Keratinocyte (primary cell): ENCODE measurements at regions not wholly inside any gene's neighbourhood (a gene's known extent, or its start where the extent isn't known, plus 50 kb on each side); places are given as distances from the start of the nearest gene placed in this dataset.

Experiments
- EZH2 ChIP-seq: IDR thresholded peaks from one replicate; pipeline ENCODE4 v1.6.1; 2012; ENCODE audit warnings: inconsistent platforms, mild to moderate bottlenecking, low read length, moderate library complexity
- TF ChIP-seq, protein P1 (sequence below), 3 experiments: IDR thresholded peaks in 1 of 3; conservative IDR thresholded peaks in 1 of 3; optimal IDR thresholded peaks in 1 of 3; 2 replicates in 2 of 3; 3 replicates in 1 of 3; pipeline versions ENCODE3 to v1.5.1; 2011; ENCODE audit warnings: low read length in 3 of 3, mild to moderate bottlenecking in 3 of 3, moderate library complexity in 2 of 3, control low read depth in 1 of 3, inconsistent platforms in 1 of 3; ENCODE audit not compliant: insufficient read depth in 2 of 3; ENCODE audit errors: extremely low read depth in 1 of 3

DNA sequence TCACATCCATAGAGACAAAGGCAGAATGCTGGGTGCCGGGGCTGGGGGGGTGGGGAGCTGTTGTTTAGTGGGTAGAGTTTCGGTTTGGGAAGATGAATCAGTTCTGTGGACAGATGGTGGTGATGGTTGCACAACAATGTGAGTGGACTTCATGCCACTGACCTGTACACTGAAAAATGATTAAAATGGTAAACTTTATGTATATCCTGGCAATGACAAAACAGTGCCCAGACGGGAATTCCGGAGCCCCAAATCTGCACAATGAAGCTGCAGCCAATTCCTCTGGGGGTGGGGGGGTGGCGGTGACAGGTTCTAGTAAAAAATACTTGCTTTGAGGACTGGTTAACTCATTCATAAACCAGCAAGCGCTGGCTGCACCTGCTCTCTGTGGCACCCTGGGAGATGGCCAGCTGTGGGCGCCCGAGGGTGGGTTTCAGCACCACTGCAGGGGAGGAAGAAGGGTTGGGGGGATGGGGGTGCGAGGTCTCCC lies 81.8 kb upstream of the HPCAL1 start:
- TF ChIP-seq EZH2: no peak
- TF ChIP-seq, protein P1, sequence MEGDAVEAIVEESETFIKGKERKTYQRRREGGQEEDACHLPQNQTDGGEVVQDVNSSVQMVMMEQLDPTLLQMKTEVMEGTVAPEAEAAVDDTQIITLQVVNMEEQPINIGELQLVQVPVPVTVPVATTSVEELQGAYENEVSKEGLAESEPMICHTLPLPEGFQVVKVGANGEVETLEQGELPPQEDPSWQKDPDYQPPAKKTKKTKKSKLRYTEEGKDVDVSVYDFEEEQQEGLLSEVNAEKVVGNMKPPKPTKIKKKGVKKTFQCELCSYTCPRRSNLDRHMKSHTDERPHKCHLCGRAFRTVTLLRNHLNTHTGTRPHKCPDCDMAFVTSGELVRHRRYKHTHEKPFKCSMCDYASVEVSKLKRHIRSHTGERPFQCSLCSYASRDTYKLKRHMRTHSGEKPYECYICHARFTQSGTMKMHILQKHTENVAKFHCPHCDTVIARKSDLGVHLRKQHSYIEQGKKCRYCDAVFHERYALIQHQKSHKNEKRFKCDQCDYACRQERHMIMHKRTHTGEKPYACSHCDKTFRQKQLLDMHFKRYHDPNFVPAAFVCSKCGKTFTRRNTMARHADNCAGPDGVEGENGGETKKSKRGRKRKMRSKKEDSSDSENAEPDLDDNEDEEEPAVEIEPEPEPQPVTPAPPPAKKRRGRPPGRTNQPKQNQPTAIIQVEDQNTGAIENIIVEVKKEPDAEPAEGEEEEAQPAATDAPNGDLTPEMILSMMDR (optimal IDR thresholded peaks at IDR 0.05 in 1 of 3, IDR thresholded peaks at IDR 0.05 in 1 of 3, conservative IDR thresholded peaks at IDR 0.05 in 1 of 3; ENCODE audit: extremely low read depth in 1 of 3, insufficient read depth in 2 of 3, low read length in 3 of 3): no peak
